ENCODE measurements at regions not wholly inside any gene's neighbourhood (a gene's known extent, or its start where the extent isn't known, plus 50 kb on each side); places are given as distances from the start of the nearest gene placed in this dataset.

GRCh38 chr7:26078437-26079336 is 73.3 kb upstream of the NFE2L3 start:
- no peak for FAIRE-seq
- no peaks in the 10 kb centered on the region for H3K27me3 ChIP-seq (ENCODE audit: control insufficient read depth, insufficient read depth, low read length)

DNA sequence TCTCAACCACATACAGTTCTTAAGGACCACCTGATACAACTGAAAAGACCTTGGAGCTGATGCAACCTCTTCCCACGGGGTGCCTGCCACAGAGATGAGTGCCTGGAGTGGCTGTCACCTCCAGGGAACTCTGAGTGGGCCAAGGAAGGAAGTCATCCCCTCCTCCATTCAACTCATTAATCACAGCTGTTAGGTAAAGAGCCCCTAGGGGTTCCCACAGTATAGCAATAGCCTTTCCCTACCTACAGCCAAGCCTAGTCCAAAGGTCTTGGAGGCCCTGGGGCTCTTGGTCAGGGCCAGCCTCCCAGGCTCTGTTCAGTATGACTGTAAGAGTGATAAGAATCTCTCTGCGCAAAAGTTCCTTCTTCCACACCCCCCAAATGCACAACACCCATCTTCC is 70.4 kb upstream of the NFE2L3 start:
- DNase-seq (peak in 1 of 5 donors; percentile 27), FAIRE-seq (no peak)
- TF ChIP-seq, protein P1, sequence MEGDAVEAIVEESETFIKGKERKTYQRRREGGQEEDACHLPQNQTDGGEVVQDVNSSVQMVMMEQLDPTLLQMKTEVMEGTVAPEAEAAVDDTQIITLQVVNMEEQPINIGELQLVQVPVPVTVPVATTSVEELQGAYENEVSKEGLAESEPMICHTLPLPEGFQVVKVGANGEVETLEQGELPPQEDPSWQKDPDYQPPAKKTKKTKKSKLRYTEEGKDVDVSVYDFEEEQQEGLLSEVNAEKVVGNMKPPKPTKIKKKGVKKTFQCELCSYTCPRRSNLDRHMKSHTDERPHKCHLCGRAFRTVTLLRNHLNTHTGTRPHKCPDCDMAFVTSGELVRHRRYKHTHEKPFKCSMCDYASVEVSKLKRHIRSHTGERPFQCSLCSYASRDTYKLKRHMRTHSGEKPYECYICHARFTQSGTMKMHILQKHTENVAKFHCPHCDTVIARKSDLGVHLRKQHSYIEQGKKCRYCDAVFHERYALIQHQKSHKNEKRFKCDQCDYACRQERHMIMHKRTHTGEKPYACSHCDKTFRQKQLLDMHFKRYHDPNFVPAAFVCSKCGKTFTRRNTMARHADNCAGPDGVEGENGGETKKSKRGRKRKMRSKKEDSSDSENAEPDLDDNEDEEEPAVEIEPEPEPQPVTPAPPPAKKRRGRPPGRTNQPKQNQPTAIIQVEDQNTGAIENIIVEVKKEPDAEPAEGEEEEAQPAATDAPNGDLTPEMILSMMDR (IDR thresholded peaks at IDR 0.05; ENCODE audit: borderline replicate concordance, extremely low read depth, insufficient read depth): no peak
- no peaks in the 10 kb centered on the region for H3K27me3 ChIP-seq (ENCODE audit: control insufficient read depth, insufficient read depth, low read length)
- no peak overlapping the region for H3K4me3 ChIP-seq (ENCODE audit: low read length in 3 of 3)
- no peaks in the 10 kb centered on the region for H3K9me3 ChIP-seq (ENCODE audit: control insufficient read depth in 2 of 3, insufficient read depth in 1 of 3, low read length in 3 of 3)
- no peak overlapping the region for H3K27ac ChIP-seq (ENCODE audit: low read depth in 2 of 2, low read length in 2 of 2)
- intact Hi-C loops (cut with DNase I): no loop called here
- no peaks in the 10 kb centered on the region for H3K4me1 ChIP-seq (ENCODE audit: control insufficient read depth in 2 of 3, insufficient read depth in 2 of 3, low read depth in 1 of 3, low read length in 3 of 3)
- H3K9ac ChIP-seq (ENCODE audit: low read length in 3 of 3): no peak overlapping the region
- H3K36me3 ChIP-seq (ENCODE audit: control insufficient read depth in 2 of 3, insufficient read depth in 3 of 3, low read length in 3 of 3): no peaks in the 10 kb centered on the region

More at GRCh38 chr7:26078437-26079336, 73.3 kb upstream of the NFE2L3 start:
- peak; percentile 86 to 93 (median 91) for DNase-seq
- H3K36me3 ChIP-seq (ENCODE audit: control insufficient read depth in 2 of 3, insufficient read depth in 3 of 3, low read length in 3 of 3): no peaks in the 10 kb centered on the region
- intact Hi-C loops (cut with DNase I): no loop called here
- H3K9ac ChIP-seq (ENCODE audit: low read length in 3 of 3): no peak overlapping the region
- H3K4me3 ChIP-seq (ENCODE audit: low read length in 3 of 3): no peak overlapping the region
- H3K9me3 ChIP-seq (ENCODE audit: control insufficient read depth in 2 of 3, insufficient read depth in 1 of 3, low read length in 3 of 3): no peaks in the 10 kb centered on the region
- H3K27ac ChIP-seq (ENCODE audit: low read depth in 2 of 2, low read length in 2 of 2): no peak overlapping the region
- H3K4me1 ChIP-seq (ENCODE audit: control insufficient read depth in 2 of 3, insufficient read depth in 2 of 3, low read depth in 1 of 3, low read length in 3 of 3): no peaks in the 10 kb centered on the region
- TF ChIP-seq, protein P1 (IDR thresholded peaks at IDR 0.05; ENCODE audit: borderline replicate concordance, extremely low read depth, insufficient read depth): no peak

- H3K36me3 ChIP-seq (ENCODE audit: control insufficient read depth in 2 of 3, insufficient read depth in 3 of 3, low read length in 3 of 3): no peaks in the 10 kb centered on the region
- H3K27me3 ChIP-seq (ENCODE audit: control insufficient read depth, insufficient read depth, low read length): no peaks in the 10 kb centered on the region
- DNase-seq: peak in 3 of 5 donors; percentile 15 to 77 (median 70)
- intact Hi-C loops (cut with DNase I): no loop called here
- no peaks in the 10 kb centered on the region for H3K9me3 ChIP-seq (ENCODE audit: control insufficient read depth in 2 of 3, insufficient read depth in 1 of 3, low read length in 3 of 3)
- H3K4me3 ChIP-seq (ENCODE audit: low read length in 3 of 3): no peak overlapping the region
- TF ChIP-seq, protein P1 (IDR thresholded peaks at IDR 0.05; ENCODE audit: borderline replicate concordance, extremely low read depth, insufficient read depth): no peak
- H3K4me1 ChIP-seq (ENCODE audit: control insufficient read depth in 2 of 3, insufficient read depth in 2 of 3, low read depth in 1 of 3, low read length in 3 of 3): no peaks in the 10 kb centered on the region
- no peak overlapping the region for H3K9ac ChIP-seq (ENCODE audit: low read length in 3 of 3)
- no peak for FAIRE-seq
- no peak overlapping the region for H3K27ac ChIP-seq (ENCODE audit: low read depth in 2 of 2, low read length in 2 of 2)
Measured at GRCh38 chr7:26083113-26083512, 68.9 kb upstream of the NFE2L3 start.

All from kidney (tissue), 13 donors.